ENCODE measurements at regions not wholly inside any gene's neighbourhood (a gene's known extent, or its start where the extent isn't known, plus 50 kb on each side); places are given as distances from the start of the nearest gene placed in this dataset.

GRCh38 chr10:43781480-43782361 lies 133.0 kb upstream of the ZNF32 start:
- DNase-seq (ENCODE audit: low spot score): peak; percentile 62

- no peak for DNase-seq (ENCODE audit: low spot score)
These were observed 129.9 kb upstream of the ZNF32 start for GRCh38 chr10:43778571-43778970.

DNA sequence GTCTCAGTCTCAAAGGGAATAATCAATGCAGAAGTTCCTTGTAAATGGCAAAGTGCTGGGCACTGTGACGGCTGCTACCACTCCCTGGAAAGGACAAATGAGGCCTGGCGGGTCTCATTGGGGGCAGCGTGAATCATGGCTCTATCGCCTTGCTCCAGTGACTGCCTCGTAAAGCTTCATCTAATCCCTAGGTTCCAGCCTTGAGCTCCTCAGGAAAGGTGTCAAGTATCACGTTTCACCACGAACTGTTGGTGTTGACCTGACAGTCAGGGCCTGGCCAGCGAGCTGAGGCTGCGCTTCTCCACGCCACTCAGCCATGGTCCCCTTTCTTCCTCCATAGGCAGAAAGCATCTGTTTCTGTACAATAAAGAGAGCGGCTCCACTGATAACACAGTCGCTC lies 126.7 kb upstream of the ZNF32 start:
- DNase-seq (ENCODE audit: low spot score): no peak

DNA sequence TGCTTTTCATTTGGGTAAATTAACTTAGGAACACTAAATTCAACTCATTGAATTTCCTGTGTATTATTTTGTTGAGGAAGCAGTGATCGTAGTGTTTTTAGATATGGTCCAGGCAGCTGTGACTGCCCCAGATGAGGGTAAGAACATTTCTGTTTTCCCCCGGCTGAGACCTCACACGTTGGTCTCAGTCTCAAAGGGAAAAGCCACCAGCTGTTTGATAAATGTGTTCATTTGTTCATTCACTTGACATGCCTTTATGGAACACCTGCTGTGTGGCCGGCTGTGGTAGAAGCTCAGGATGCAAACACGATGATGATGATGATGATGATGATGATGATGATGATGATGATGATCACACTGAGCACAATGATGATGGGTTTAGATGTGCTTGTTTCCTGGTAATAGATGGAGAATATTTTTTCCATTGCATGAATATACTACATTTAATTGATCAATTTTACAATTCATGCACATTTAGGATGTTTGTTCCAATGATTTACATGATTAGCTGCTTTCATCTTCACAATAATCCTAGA lies 125.6 kb upstream of the ZNF32 start:
- DNase-seq (ENCODE audit: low spot score): no peak

DNA sequence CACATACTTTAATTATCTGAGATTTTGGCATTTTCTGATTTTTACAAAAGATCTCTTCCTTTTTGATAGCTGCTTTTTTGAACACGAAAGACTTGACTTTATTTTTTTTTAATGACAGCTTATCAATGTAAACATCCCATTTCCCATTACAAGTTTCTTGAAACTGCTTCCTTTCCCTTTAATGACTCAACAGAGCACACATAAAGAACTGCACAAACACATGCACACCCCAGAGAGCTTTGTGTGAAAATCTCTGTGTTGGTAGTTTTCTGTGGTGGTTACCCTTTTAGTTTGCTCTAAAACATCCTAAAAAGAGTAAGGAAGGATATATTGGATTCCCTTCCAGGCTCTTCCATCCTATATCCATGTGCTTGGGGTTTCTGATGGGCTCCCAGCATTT lies 125.1 kb upstream of the ZNF32 start:
- no peak for DNase-seq (ENCODE audit: low spot score)

DNA sequence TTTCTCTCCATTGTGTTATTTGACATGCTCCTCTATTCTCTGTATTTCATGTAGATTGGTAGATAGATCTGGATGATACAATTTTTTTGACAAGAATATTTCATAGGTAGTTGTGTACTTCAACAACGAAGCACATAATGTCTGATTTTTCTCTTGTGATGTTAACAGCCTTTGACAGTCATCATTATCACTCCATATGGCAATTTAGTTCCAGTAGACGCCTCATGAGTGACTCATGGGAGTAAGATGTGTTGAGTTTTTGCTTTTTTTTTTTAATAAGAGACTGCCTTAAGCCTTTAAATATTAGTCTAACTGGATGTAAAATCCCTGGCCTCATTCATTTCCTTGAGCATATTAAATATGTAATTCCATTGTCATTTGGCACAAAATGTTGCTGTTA lies 123.5 kb upstream of the ZNF32 start:
- DNase-seq (ENCODE audit: low spot score): no peak

GRCh38 chr10:43771675-43772074 lies 123.0 kb upstream of the ZNF32 start:
- no peak for DNase-seq (ENCODE audit: low spot score)

DNA sequence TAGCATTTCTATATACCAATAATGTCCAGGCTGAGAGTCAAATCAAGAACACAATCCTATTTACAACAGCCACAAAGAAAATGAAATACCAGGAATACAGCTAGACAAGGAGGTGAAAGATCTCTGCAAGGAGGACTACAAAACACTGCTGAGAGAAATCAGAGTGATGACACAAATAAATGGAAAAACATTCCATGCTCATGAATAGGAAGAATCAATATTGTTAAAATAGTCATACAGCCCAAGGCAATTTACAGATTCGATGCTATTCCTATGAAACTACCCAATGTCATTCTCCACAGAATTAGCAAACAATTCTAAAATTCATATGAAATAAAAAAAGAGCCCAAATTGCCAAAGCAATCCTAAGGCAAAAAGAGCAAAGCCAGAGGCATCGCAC lies 116.8 kb upstream of the ZNF32 start:
- DNase-seq (ENCODE audit: low spot score): no peak

DNA sequence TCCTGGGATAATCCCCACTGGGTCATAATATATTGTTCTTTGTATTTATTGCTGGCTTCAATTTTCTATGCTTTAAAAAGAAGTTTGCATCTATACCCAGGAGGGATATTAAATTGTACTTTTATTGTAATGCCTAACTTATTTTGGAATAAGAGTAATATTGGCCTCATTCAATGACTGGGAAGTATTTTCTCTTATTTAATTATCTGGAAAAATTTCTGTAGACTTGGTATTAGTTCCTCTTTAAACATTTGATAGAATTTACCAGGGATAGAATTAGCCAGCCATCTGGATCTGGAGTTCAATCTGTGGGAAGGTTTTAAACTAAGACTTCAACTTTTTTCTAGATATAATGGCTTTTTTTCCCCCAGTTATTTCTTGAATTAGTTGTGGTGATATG lies 115.2 kb upstream of the ZNF32 start:
- no peak for DNase-seq (ENCODE audit: low spot score)

- no peak for DNase-seq (ENCODE audit: low spot score)
These were observed 111.8 kb upstream of the ZNF32 start for GRCh38 chr10:43760514-43760913.

DNA sequence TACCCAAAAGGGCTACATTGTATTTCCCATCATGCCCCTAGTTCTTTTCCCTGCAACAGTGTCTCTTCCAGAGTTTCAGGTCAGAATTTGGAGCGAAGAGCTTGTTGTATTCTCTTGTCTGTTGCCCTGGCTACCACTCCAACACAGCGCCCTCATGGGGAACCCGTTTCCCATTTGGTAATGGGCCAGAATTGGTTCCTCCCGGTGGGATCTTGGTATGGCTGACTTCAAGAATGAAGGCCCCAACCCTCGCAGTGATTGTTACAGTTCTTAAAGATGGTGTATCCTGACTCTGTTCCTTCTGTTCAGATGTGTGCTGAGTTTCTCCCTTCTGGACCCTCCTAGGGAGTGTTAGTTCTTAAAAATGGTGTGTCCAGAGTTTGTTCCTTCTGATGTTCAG lies 110.5 kb upstream of the ZNF32 start:
- DNase-seq (ENCODE audit: low spot score): no peak

- DNase-seq (ENCODE audit: low spot score): no peak
These were observed 107.7 kb upstream of the ZNF32 start for GRCh38 chr10:43756341-43756740.

DNA sequence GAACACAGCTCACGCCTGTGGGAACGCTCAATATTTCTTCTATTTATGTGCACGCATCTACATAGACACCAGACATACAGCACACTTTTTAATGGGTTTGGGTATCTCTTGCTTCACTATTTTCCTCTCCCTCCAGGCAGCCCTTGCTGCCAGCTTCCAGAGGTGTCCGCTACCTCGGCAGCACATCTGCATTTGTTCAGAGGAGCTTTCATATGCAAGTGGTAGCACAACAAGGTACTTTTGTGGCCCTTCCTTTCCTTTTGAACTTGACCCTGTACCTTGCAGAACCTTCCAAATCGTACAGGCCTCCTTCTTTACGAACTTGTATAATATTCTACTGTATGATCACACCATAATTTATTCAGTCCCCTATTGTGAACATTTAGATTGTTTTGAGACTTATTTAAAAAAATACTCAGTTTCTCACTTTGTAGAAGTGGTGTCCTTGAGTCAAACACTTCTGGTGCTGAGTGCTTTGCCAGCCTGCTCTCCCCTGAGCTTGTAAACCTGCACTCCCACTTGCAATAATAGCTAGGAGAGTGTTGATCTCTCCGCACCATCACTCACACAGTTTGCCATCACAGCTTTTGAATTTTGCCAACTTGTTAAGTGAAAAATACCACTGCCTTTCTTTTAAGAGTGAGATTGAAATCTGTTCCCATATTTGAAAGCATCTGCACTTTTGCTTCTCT lies 106.0 kb upstream of the ZNF32 start:
- DNase-seq (ENCODE audit: low spot score): no peak

DNA sequence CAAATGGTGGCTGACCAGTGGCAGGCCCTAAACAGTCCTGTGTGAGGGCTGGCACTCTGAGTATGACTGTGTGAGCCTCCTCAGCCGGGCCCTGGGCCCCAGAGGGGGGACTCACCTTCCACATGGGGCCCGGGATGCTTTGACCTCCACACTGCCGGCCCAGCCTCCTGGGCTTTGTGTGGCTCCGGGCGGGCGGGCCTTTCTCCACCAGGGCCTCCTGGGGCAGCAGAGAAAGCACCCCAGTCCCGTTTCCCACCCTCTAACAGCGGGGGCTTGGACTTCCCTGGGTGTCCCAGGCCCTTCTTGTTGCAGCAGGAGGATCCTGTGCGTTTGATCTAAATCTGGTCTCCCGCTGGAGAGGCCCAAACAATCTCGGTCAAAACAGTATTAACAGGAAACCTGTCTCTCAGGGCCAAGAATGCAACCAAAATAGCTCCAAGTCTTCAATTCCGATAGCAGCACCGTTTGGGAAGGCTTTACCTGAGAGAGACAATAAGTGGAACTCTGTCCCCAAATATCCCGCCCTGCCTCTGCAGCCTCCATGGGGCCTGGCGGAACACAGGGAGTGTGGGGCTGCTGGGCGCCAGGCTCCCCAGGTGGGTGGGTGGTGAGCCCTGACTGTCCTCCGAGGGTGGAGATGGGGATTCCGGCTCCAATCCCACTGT lies 104.8 kb upstream of the ZNF32 start:
- no peak for DNase-seq (ENCODE audit: low spot score)

DNA sequence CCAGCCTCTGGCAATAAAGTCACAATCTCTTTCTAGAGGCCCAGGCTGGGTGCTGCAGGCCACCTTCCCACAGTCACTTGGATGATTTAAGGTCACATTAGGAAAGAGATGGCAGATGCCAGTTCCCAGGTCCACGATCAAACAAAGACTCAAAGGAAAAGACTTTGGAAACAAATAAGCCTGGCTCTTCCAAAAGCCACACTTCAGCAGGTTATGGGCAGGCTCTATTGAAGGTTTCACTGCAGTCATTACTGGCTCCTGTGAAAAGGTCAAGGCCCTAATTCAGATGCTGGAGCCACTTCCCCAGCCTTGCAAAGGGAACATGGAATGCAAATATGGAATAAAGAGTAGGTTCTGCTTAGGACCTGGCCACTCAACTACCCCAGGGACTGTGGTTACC lies 104.0 kb upstream of the ZNF32 start:
- no peak for DNase-seq (ENCODE audit: low spot score)

DNA sequence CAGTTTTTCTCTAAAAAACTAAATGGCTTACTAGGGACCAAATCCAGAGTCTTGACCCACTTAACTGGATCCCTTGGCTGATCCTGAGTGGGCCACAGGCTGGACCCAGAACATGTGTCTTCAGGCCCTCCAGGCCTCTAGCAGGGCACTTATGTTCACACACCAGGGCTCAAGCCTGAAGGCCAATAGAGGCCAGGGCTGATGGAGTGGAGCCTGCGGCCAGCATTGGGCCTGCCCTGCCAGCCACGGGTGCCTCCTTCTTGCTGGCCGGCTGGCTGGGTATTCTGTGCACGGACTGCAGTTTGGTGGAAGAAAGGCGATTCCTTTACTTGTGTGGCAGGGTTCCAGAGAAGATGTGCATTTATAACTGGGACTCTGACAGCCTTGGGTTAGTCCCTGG lies 103.0 kb upstream of the ZNF32 start:
- DNase-seq (ENCODE audit: low spot score): no peak

- no peak for DNase-seq (ENCODE audit: low spot score)
These were observed 101.4 kb upstream of the ZNF32 start for GRCh38 chr10:43749940-43750552.

- DNase-seq (ENCODE audit: low spot score): no peak
These were observed 100.5 kb upstream of the ZNF32 start for GRCh38 chr10:43749145-43749576.

DNA sequence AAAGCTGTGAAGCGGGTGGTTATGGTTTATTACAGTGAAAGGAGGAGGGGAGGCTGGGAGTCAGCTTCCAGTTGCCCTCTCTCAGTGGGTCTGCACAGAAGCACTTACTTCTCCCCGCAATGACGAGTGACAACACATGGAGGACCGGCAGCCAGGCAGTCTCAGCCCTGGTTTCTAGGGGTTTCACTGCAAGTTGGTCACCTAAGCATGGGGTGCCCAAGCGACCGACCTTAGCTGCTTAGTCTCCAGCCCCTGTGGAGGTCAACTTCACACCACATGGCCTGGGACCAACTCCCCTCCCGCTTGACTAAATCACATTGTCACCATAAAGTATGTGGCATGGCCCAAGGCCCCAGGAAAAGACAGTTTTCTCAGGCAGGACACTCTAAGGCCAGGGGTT lies 99.9 kb upstream of the ZNF32 start:
- no peak for DNase-seq (ENCODE audit: low spot score)

DNA sequence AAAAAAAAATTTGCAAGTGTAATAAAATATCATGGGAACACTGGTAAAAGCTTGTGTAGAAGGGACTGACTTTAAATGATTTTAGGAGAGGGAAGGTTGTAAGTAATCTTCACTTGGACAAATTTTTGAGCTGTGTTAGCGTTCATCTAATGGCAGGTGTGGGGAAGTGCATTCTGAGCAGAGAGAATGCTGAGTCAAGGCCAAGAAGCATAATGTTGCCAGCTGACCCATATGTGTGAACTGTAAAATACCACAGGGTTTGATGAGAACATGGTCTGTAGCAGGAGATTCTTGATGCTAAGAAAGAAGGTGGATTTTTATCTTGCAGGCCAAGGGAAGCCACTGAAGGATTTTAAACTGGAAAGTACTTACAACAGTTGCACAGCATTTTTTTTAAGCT lies 98.2 kb upstream of the ZNF32 start:
- DNase-seq (ENCODE audit: low spot score): no peak

GRCh38 chr10:43739161-43739560 lies 90.5 kb upstream of the ZNF32 start:
- DNase-seq (ENCODE audit: low spot score): no peak

GRCh38 chr10:43737003-43737402 lies 88.3 kb upstream of the ZNF32 start:
- no peak for DNase-seq (ENCODE audit: low spot score)
